ENCODE measurements at regions not wholly inside any gene's neighbourhood (a gene's known extent, or its start where the extent isn't known, plus 50 kb on each side); places are given as distances from the start of the nearest gene placed in this dataset.

GRCh38 chr4:189204616-189205015, 736.1 kb upstream of the FRG1 start:
- Histone ChIP-seq H3K4me1 (ENCODE audit: control insufficient read depth in 2 of 3, insufficient read depth in 2 of 3, low read depth in 1 of 3, low read length in 3 of 3) (no peaks in the 10 kb centered on the region), H3K9me3 (ENCODE audit: control insufficient read depth in 2 of 3, insufficient read depth in 1 of 3, low read length in 3 of 3) (no peaks in the 10 kb centered on the region), H3K4me3 (ENCODE audit: low read length in 3 of 3) (no peak overlapping the region), H3K27me3 (ENCODE audit: control insufficient read depth, insufficient read depth, low read length) (no peaks in the 10 kb centered on the region), H3K9ac (ENCODE audit: low read length in 3 of 3) (no peak overlapping the region), H3K36me3 (ENCODE audit: control insufficient read depth in 2 of 3, insufficient read depth in 3 of 3, low read length in 3 of 3) (no peaks in the 10 kb centered on the region), H3K27ac (ENCODE audit: low read depth in 2 of 2, low read length in 2 of 2) (no peak overlapping the region)
- DNase-seq = no peak
- no peak for FAIRE-seq
- intact Hi-C loops (cut with DNase I) = no loop called here
- no peak for TF ChIP-seq CTCF (IDR thresholded peaks at IDR 0.05; ENCODE audit: borderline replicate concordance, extremely low read depth, insufficient read depth)

GRCh38 chr4:189206953-189207352, 733.7 kb upstream of the FRG1 start:
- intact Hi-C loops (cut with DNase I) = no loop called here
- H3K4me1 ChIP-seq (ENCODE audit: control insufficient read depth in 2 of 3, insufficient read depth in 2 of 3, low read depth in 1 of 3, low read length in 3 of 3) = no peaks in the 10 kb centered on the region
- no peak overlapping the region for H3K27ac ChIP-seq (ENCODE audit: low read depth in 2 of 2, low read length in 2 of 2)
- no peaks in the 10 kb centered on the region for H3K9me3 ChIP-seq (ENCODE audit: control insufficient read depth in 2 of 3, insufficient read depth in 1 of 3, low read length in 3 of 3)
- H3K4me3 ChIP-seq (ENCODE audit: low read length in 3 of 3) = no peak overlapping the region
- no peaks in the 10 kb centered on the region for H3K36me3 ChIP-seq (ENCODE audit: control insufficient read depth in 2 of 3, insufficient read depth in 3 of 3, low read length in 3 of 3)
- no peak for TF ChIP-seq CTCF (IDR thresholded peaks at IDR 0.05; ENCODE audit: borderline replicate concordance, extremely low read depth, insufficient read depth)
- H3K27me3 ChIP-seq (ENCODE audit: control insufficient read depth, insufficient read depth, low read length) = no peaks in the 10 kb centered on the region
- DNase-seq (no peak), FAIRE-seq (no peak)
- no peak overlapping the region for H3K9ac ChIP-seq (ENCODE audit: low read length in 3 of 3)

- H3K9ac ChIP-seq (ENCODE audit: low read length in 3 of 3) = no peak overlapping the region
- H3K4me3 ChIP-seq (ENCODE audit: low read length in 3 of 3) = no peak overlapping the region
- no peaks in the 10 kb centered on the region for H3K9me3 ChIP-seq (ENCODE audit: control insufficient read depth in 2 of 3, insufficient read depth in 1 of 3, low read length in 3 of 3)
- DNase-seq (no peak), FAIRE-seq (no peak)
- no peaks in the 10 kb centered on the region for H3K36me3 ChIP-seq (ENCODE audit: control insufficient read depth in 2 of 3, insufficient read depth in 3 of 3, low read length in 3 of 3)
- no peak overlapping the region for H3K27ac ChIP-seq (ENCODE audit: low read depth in 2 of 2, low read length in 2 of 2)
- no peak for TF ChIP-seq CTCF (IDR thresholded peaks at IDR 0.05; ENCODE audit: borderline replicate concordance, extremely low read depth, insufficient read depth)
- H3K4me1 ChIP-seq (ENCODE audit: control insufficient read depth in 2 of 3, insufficient read depth in 2 of 3, low read depth in 1 of 3, low read length in 3 of 3) = no peaks in the 10 kb centered on the region
- no peaks in the 10 kb centered on the region for H3K27me3 ChIP-seq (ENCODE audit: control insufficient read depth, insufficient read depth, low read length)
- intact Hi-C loops (cut with DNase I) = no loop called here
Measured at GRCh38 chr4:189207872-189208271, 732.8 kb upstream of the FRG1 start.

- no peaks in the 10 kb centered on the region for H3K4me1 ChIP-seq (ENCODE audit: control insufficient read depth in 2 of 3, insufficient read depth in 2 of 3, low read depth in 1 of 3, low read length in 3 of 3)
- intact Hi-C loops (cut with DNase I) = no loop called here
- no peak overlapping the region for H3K4me3 ChIP-seq (ENCODE audit: low read length in 3 of 3)
- no peak overlapping the region for H3K9ac ChIP-seq (ENCODE audit: low read length in 3 of 3)
- no peaks in the 10 kb centered on the region for H3K36me3 ChIP-seq (ENCODE audit: control insufficient read depth in 2 of 3, insufficient read depth in 3 of 3, low read length in 3 of 3)
- TF ChIP-seq CTCF (IDR thresholded peaks at IDR 0.05; ENCODE audit: borderline replicate concordance, extremely low read depth, insufficient read depth) = no peak
- no peak for FAIRE-seq
- no peaks in the 10 kb centered on the region for H3K27me3 ChIP-seq (ENCODE audit: control insufficient read depth, insufficient read depth, low read length)
- DNase-seq = no peak
- no peaks in the 10 kb centered on the region for H3K9me3 ChIP-seq (ENCODE audit: control insufficient read depth in 2 of 3, insufficient read depth in 1 of 3, low read length in 3 of 3)
- no peak overlapping the region for H3K27ac ChIP-seq (ENCODE audit: low read depth in 2 of 2, low read length in 2 of 2)
Measured at GRCh38 chr4:189215574-189215973, 725.1 kb upstream of the FRG1 start.
